ENCODE measurements at regions not wholly inside any gene's neighbourhood (a gene's known extent, or its start where the extent isn't known, plus 50 kb on each side); places are given as distances from the start of the nearest gene placed in this dataset.

DNA sequence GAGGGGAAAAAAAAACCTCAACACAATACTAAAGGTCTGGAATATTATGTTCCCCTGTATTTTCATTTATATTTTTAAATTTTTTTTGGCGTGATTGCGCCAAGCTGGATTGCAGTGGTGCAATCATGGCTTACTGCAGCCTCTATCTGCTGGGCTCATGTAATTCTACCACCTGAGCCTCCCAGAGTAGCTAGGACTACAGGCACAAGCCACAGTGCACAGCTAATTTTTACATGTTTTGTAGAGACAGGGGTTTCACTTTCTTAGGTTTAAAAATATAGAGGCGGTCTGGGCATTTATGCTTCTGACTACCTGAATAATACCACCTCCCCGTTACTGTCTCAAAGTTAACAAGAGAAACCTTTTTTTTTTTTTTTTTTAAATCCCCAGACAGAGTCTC lies 51.1 kb upstream of the MAP4 start:
- CTCF ChIA-PET = no interaction called here
- Histone ChIP-seq H3K14ac (replicated peaks; ENCODE audit: low read depth, low read length) (no peak overlapping the region), H3K9ac (ENCODE audit: low read depth, low read length) (no peak overlapping the region), H2AFZ (replicated peaks; ENCODE audit: low read length, poor library complexity) (no peak overlapping the region), H3K23ac (ENCODE audit: low read depth, low read length) (no peak overlapping the region), H3K4me1 (ENCODE audit: control insufficient read depth, insufficient read depth, low read length) (peaks cover 12% of the 10 kb centered on the region), H3K4ac (ENCODE audit: low read depth, low read length) (no peak overlapping the region), H4K5ac (ENCODE audit: low read depth, low read length) (no peak overlapping the region), H3K36me3 (ENCODE audit: control insufficient read depth, insufficient read depth, low read length) (peaks cover 10% of the 10 kb centered on the region), H2BK20ac (ENCODE audit: low read depth, low read length) (no peak overlapping the region), H3K27ac (ENCODE audit: insufficient read depth, low read length) (no peak overlapping the region), H4K91ac (ENCODE audit: insufficient read depth, low read depth, low read length) (no peak overlapping the region), H4K8ac (ENCODE audit: low read depth in 2 of 2, low read length in 2 of 2) (no peak overlapping the region), H3K79me1 (ENCODE audit: low read depth in 1 of 2, low read length in 2 of 2) (peaks cover 6 to 72% of the 10 kb centered on the region in 2 experiments; a peak in 3 of 4 replicates), H3K4me3 (ENCODE audit: insufficient read depth, low read depth, low read length) (no peak overlapping the region), H3K9me3 (ENCODE audit: control insufficient read depth, insufficient read depth, low read length) (no peaks in the 10 kb centered on the region), H3K9me1 (ENCODE audit: insufficient read depth, low read length) (peaks cover 23% of the 10 kb centered on the region), H2AK9ac (replicated peaks; ENCODE audit: low read depth, low read length, poor library complexity) (no peak overlapping the region), H3K4me2 (ENCODE audit: low read depth, low read length) (no peak overlapping the region), H3K18ac (ENCODE audit: low read depth, low read length) (no peak overlapping the region), H3K27me3 (ENCODE audit: control insufficient read depth, insufficient read depth, low read length) (no peaks in the 10 kb centered on the region), H2BK15ac (ENCODE audit: low read depth, low read length) (no peak overlapping the region), H2BK120ac (ENCODE audit: low read depth, low read length) (no peak overlapping the region), H4K20me1 (ENCODE audit: insufficient read depth, low read length) (peaks cover 98% of the 10 kb centered on the region), H2BK5ac (ENCODE audit: low read depth, low read length, poor library complexity, severe bottlenecking) (no peak overlapping the region), H3K56ac (ENCODE audit: extremely low read depth, insufficient read depth, low read length) (no peak overlapping the region), H2AK5ac (ENCODE audit: low read depth, low read length) (no peak overlapping the region)
- dilution Hi-C loops (cut with HindIII; ENCODE audit: low sequenced_read_pairs, unreplicated experiment) = no loop called here
- DNase-seq = no peak
- no peak for TF ChIP-seq MXI1 (IDR thresholded peaks at IDR 0.05; ENCODE audit: borderline replicate concordance, low read depth, low read length)
- no peak for TF ChIP-seq CEBPB (IDR thresholded peaks at IDR 0.05; ENCODE audit: low read depth, low read length)
- no peak for TF ChIP-seq CHD1 (IDR thresholded peaks at IDR 0.05; ENCODE audit: low read depth, low read length)
- TF ChIP-seq USF2 (IDR thresholded peaks at IDR 0.05; ENCODE audit: low read depth, low read length) = no peak
- no peak for TF ChIP-seq POLR2A (IDR thresholded peaks at IDR 0.05; ENCODE audit: low read depth, low read length)
- no peak for TF ChIP-seq MAFK (IDR thresholded peaks at IDR 0.05; ENCODE audit: low read depth, low read length)
- TF ChIP-seq, protein P1, sequence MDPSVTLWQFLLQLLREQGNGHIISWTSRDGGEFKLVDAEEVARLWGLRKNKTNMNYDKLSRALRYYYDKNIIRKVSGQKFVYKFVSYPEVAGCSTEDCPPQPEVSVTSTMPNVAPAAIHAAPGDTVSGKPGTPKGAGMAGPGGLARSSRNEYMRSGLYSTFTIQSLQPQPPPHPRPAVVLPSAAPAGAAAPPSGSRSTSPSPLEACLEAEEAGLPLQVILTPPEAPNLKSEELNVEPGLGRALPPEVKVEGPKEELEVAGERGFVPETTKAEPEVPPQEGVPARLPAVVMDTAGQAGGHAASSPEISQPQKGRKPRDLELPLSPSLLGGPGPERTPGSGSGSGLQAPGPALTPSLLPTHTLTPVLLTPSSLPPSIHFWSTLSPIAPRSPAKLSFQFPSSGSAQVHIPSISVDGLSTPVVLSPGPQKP (IDR thresholded peaks at IDR 0.05; ENCODE audit: borderline replicate concordance, low read depth, low read length) = no peak
- TF ChIP-seq RAD21 (IDR thresholded peaks at IDR 0.05; ENCODE audit: low read length) = no peak
- no peak for TF ChIP-seq BHLHE40 (IDR thresholded peaks at IDR 0.05; ENCODE audit: low read depth, low read length)
- TF ChIP-seq SMC3 (IDR thresholded peaks at IDR 0.05; ENCODE audit: low read depth, low read length) = no peak
- no peak for TF ChIP-seq NFE2L2 (IDR thresholded peaks at IDR 0.05; ENCODE audit: low read depth, low read length)
- TF ChIP-seq RCOR1 (IDR thresholded peaks at IDR 0.05; ENCODE audit: insufficient replicate concordance, low read length) = no peak
- TF ChIP-seq RFX5 (IDR thresholded peaks at IDR 0.05; ENCODE audit: low read depth, low read length) = no peak
- no CpG with 5 or more reads among the region's 4 CpGs for WGBS, 2 experiments (ENCODE audit: extremely low coverage in 2 of 2, insufficient read length in 1 of 2)
- no TSS peak for BruUV-seq (replicated peaks)
- in situ Hi-C loops (cut with MboI; ENCODE audit: low sequenced_read_pairs) = no loop called here
- ATAC-seq (ENCODE audit: low read depth) = no peak
- POLR2A ChIA-PET (ENCODE audit: unreplicated experiment) = no interaction called here
- intact Hi-C loops (cut with micrococcal nuclease) = no loop called here

All from IMR-90 (cell line).